NCI-H146 treated with DMSO at 0.1 percent for 48 hours (cell line): ENCODE measurements at regions not wholly inside any gene's neighbourhood (a gene's known extent, or its start where the extent isn't known, plus 50 kb on each side); places are given as distances from the start of the nearest gene placed in this dataset.
"Not testable (repeated sequence)": the region's sequence is repeated elsewhere in the genome, so short reads cannot be mapped to it uniquely, and the experiment has no call there.

Source experiments
- DNase-seq: peaks from one replicate; lab custom pipeline; 2025; ENCODE audit not compliant: unreplicated experiment; lab: John Stamatoyannopoulos, UW

DNA sequence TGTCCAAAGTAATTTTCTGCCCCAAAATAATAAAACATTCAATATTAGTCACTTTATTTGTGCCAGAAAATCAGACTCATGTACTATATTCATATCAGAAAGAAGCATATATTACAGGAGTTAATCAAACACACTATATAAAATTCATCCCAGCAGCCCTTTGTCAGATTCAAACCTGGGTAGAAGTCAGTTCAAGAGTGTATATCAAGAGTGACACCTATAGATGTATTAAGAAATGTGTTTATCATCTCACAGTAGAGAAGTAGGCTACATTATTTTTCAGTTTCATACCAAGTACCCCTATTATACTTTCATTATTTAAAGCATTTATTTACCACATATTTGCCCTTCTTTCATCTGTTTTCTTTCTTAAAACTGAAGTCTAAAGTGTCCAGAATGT lies 193.2 kb upstream of the DDX18 start:
- no peak for DNase-seq

DNA sequence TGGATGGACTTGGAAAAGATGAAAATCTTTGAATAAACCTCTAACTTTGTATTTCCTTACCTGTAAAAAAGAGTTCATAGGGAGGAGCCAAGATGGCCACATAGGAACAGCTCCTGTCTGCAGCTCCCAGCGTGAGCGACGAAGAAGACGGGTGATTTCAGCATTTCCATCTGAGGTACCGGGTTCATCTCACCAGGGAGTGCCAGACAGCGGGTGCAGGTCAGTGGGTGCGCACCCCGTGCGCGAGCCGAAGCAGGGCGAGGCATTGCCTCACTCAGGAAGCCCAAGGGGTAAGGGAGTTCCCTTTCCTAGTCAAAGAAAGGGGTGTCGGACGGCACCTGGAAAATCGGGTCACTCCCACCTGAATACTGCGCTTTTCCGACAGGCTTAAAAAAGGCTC lies 191.3 kb upstream of the DDX18 start:
- DNase-seq: not testable (repeated sequence)

DNA sequence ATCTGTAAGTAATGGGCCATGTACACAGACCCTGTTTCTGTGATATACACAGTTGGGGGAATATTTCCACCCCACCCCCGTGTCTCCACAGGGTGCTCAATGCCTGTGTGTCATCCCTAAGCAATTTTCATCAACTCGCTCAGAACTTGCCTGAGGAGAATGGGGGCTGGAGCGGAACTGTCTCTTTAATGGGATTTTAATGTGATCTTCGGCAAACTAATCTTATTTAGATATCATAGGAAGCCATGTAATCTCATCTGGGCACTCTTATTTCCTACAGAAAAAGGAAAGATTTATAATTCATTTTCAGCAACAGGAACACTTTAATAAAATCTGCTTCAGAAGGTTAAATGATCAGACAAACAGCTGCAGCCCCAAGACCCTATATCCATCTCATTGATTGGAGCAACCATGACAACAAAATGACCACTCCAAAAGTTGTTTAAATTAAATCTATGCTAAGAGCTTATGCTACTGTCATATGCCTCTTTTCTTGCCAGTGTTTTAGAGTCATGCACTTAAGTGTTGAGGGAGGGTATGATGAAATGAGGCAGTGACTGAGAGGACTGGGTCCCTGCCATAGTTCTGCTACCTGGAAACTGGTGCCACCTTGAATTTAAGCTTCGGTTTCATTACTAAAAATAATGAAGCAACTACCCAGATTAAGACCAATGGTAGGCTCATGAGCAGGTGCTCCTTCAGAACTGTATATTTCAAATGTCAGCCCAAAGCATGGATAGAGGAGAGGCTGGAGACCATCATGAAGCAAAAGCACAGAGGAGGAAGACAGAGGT lies 183.1 kb upstream of the DDX18 start:
- no peak for DNase-seq

DNA sequence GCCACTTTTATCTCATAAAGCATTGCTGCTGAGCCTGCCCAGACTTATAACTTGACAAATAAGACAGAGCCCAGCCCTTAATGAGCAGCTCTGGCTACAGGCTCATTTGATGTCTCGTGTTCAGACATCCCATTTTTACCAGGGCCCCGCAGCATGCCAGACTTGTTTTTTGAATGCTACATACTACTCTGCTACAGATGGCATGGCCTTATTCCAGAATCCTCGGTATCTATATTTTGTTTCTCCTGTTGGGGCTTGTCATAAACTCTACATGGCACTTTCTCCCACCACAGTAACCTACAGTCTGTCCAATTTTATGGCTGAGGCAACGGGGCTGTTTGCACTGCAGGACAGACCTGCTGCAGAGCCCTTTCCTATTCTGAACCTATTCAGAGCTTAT lies 179.0 kb upstream of the DDX18 start:
- no peak for DNase-seq

DNA sequence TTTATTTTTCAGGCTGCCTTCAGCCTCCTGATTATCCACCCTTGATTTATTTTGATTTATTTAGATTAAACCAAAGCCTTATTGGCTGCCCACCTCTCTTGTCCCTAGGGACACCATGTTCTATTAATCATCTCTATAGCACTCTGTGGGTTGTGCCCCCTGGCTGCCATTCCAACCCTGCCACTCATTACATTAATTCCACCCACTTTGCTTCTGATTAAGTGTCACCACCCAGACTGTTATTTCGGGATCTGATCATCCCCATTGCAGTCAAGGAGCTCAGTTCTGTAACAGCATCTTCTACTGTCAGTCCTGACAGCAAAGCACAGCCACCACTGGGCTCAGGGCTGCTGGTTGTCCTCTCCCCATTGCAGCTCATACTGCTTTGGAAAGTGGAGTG lies 175.1 kb upstream of the DDX18 start:
- DNase-seq: no peak

DNA sequence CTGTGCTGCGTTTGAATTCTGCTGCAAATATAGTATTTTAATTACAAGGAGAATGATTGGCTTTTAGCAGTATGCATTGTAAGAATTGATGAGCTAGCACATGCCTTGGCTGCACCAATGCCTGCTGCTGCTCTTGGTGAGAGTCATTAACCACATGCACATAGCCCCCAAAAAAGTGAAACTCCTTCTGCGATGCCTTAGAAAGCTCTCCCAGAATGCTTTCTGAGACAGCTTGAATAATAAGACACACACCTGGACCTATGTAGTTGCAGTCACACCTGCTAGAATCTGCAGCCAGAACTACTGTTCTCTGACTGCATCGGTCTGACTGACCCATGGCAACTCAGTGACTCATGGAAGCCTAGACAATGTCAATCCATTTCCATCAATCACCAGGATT lies 170.1 kb upstream of the DDX18 start:
- DNase-seq: no peak

DNA sequence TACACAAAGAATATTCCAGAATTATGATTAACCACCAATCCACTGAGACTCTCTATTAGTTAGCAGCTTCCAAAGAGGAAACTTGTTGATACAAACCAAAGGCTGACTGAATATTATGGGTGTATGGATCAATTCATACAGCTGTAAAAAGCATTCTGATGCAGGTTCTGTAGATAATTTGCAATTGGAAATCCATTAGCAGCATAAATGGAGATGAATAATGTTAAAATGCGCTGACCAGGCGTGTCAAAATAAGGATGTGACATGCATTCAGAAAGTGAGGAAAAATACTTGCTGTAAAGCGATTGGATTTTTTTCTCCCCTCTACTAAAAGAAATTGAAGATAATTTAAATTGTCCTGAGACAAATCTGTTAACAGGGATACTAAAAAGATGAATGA lies 169.0 kb upstream of the DDX18 start:
- no peak for DNase-seq

DNA sequence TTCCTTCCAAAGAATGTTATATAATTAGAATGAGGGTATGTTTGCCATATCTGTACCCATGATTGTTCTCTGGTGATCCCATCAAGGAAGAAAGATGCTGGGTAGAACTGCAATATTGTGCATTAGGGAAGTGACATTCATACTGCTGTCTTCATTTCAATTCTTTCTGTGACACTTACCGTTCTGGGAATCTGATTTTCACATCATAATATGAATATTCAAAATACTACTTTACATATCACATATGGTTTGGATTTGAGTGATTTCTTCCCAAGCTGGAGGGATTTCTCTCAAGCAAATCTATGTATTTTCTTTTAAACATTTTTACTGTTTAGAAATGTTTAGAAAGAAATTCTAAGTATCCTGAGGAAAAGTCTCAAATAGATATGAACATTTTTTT lies 168.4 kb upstream of the DDX18 start:
- DNase-seq: no peak

DNA sequence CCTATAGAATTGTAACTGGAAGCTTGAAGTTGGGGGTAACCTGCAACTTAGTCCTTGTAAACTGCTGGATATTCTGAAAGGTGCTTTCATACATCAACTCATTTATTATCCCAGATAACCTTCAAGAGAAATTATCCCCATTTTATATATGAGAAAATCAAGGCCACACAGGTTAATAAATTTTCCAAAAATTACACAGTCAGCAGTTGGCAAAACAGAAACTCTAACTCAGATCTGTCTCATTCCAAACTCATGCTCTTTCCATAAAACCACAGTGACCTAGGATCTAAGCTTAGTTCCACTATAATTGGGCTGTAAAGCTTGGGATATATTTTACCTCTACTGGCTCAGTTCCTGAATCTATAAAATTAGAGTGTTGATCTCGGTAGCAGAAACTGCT lies 167.6 kb upstream of the DDX18 start:
- no peak for DNase-seq

DNA sequence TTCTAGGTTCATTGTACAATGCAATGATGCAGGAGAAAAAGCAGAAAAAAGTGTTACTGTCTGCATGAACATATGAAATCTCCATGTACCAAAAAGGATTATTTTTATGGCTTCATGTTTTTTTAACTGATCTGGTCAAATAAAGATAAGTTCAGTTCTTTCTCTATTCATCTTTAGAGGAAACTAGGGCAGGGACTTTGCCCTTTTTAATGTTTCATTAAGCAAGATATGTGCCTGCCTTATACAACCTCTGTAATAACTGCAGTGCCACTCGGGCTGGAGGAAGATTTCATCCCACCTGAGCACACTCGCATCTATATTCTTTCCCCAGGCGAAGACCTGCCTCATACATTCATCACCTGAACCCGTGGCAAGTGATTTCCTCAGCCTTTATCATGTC lies 157.9 kb upstream of the DDX18 start:
- DNase-seq: no peak

DNA sequence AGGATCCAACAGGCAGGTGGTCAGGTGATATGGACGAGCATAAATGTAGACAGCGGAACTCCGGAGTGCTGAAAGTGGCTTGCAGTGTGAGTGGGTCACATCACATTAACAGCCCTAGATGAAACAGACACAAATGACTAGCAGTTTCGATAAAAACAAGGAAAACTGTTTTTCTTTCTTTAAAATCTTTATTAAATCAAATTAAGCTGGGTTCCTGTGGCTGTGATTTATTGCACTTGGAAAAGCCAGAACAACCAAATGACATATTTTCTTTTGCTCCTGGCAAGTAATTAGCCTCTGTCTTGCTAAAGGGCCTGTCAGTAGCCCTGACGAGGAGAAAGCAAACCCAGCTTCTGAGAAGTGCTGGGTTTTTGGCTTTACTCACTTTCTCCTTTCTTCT lies 152.9 kb upstream of the DDX18 start:
- no peak for DNase-seq

DNA sequence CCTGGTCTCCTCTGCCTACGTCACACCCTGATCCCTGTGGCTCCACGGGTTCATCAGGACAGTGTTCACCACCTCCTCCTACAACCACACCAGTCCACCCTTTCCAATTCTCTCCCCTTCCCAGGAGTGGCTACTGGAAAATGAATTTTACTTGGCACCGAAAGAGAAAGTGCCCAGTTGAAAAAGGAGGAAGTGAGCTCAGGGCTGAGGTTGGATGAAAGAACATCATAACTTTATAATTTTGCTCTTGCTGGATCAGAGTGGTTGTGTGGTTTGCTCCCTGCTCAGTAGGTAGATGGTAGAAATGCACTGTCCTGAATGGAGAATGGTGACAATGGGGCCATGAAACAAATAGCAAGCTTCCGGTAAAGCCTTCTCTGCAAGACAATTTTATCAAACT lies 140.3 kb upstream of the DDX18 start:
- no peak for DNase-seq

DNA sequence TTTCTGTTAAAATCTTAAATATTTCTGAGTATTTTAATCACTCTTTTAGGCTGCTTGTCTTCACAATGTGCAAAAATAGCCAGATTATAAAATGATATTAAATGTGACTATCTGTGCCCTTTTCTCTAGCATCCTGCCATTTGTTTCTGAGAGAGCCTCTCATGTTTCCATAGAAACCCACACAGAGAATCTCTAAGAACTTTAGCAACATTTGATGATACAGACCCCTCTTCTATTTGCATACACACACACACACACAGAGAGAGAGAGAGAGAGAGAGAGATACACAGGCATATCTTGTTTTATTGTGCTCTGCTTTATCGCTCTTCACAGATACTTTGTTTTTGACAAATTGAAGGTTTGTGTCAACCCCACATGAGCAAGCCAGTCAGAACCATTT lies 134.5 kb upstream of the DDX18 start:
- DNase-seq: no peak

DNA sequence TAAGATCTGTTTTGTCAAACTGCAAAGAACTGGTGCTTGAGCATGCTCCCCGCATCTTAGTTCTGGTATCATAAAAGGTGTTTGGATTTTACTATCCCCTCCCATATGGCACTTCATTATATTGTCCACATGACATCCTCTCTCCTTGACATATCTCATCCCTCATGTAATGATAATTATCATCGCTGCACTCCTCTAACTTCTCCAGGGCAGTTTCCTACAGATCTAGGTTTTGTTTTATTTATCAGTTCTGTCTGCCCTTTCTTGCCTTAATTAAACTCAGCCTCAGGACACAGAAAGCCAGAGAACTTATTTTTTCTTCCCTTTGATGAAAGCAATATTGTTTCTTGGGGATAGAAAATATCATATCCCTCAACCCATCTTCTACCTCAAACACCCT lies 129.6 kb upstream of the DDX18 start:
- DNase-seq: no peak

DNA sequence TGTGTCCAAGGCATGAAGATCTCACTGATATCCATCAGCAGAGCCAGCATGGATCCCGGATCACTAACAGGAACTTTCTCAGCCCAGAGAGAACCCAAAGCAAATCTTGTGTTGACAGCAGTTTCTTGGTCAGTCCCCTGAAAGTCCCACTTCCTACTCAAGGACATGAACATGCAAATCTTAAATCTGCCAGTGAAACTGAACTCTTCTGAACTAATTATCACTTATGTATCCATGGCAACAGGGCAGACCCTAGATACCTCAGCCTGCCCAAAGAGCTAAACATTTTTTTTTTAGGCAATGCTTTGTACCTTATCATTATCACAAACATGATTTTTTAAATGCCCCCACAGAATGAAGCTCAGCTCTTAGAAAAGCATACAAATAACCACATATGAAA lies 127.8 kb upstream of the DDX18 start:
- no peak for DNase-seq

DNA sequence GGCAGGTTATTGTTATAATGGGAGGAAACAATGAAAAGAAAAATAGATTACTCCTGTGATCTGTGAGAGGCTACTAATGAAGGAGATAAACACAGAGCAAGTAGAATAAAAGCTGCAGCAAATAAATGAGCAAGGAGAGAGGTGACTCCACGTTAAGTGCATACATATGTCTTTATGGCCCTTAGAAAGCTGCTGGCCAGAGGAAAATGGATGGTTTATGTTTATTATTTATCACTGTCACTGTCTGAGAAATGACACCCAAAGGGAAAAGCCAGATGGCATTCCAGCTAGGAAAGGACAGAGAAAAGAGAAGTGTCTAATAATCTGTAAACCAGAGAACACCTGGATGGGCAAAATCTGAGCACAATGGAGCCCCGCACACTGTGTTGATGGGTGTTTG lies 122.9 kb upstream of the DDX18 start:
- no peak for DNase-seq

DNA sequence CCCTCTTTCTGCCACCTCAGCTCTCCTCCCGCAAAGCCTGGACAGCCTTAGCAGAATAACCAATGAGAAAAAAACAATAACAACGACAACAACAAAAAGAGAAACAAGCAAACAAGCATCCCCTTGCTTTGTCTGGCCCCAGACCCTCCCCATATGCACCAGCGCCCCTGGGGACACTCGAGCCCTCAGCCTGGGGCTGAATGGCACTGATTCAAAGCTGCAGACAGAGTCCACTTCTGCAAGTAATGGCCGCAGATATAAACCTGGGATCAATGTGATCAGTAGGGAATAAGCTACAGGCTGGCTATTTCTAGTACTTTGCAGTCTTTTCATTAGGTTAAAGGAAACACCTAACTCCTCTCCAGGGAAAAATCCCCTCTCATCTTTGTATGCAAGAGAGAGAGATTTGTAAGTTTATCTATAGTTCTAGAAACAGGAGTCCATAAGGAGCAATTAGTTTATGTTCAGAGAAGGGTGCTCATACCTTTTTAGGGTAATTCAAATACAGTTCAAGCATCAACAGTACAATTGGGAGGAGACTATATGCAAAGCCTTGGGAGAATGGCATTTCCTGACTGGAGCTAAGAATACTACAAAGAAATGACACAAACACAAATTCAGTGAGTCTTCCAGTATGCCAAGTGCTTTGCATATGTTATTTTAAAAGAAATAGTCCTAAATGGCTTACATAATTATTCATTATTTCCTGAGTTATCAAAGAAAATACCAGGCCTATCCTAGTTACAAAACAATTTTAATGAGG lies 122.3 kb upstream of the DDX18 start:
- no peak for DNase-seq

DNA sequence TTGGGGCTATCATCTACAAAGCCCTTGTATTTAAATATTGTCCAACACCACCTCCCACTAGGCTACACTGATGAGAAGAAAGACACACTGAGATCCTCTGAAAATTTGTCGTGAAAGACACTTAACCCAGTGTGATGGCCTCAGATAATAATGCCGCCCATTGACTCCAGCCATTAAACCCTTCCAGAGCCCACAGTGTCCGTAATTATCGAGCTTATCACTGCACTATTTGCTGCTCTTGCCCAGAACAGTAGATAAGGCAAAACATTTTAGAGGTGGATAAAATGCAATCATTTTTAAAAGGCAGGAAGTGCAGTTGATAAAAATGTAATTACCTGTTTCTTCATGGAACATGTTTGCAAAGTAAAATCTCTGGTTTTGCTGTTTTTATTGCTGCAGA lies 121.3 kb upstream of the DDX18 start:
- DNase-seq: peak; percentile 35

DNA sequence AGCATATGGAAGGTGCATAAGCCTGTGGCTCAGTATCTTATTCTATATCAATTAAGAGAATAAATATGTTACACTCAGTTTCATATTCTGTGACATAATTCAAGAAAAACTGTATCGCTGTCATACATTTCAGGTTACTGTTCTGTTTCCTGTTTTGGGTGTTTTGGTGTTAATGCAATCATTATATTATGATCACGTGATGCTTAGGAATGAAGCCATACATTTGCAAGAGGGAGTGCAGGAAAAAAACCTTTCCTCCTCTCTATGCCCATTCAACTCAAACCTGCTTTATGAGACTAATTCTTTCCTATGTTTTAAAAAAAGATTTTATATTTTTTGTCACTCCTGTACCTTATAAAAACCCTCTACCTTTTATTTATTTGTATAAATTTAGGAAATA lies 120.8 kb upstream of the DDX18 start:
- no peak for DNase-seq

DNA sequence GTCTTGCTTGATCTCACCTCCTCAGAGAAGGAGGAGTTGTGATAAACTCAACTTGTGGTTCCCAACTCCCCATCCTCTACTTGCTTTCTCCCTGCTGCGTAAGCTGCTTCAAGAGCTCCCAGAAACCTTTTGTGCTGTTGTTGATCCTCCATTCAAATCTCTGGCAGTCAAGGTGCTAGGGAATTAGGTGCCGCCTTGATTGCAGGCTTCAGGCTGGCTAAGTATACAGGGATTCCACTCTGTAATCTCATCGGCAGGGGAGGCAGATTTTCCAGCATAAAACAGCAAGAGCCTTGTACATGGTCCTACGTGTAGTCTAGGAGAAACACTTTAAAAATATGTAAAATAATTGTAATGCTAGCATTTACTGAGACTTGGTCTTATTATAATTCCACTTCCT lies 116.2 kb upstream of the DDX18 start:
- no peak for DNase-seq

DNA sequence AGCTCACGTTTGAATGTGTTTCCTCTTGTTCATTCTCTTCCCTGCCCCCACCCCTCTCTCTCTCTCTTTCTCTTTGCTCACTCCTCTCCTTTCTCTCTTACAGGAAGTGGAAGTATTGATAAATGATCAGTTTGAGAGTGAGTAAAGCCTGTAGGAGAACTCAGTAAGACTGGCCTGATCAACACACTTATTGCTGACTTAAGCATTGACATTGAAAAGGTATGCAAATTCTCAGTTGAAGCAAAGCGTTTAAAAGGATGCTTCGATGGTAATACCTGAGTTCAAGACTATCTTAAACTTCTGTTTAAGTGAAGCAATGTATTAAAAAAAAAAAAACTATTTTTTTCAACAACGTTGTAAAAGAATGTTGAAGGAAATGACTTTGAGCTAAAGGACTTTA lies 115.7 kb upstream of the DDX18 start:
- no peak for DNase-seq

DNA sequence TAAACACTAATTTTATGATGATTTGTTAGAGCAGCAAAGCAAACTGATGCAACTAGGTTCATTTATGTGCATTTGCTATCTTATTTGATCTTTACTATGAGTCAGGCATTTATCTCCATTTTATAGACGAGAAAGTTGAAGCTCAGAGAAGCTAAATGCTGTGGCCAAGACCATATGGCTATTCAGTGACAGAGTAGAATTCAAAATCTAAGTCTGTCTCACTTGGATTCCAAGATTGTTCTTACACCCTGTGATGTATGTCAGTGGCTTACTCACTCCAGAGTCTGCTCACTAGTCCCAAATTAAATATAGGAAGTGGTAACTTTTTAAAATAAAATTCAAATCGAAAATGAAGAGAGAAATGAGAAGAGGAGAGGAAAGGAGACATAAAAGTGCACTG lies 114.0 kb upstream of the DDX18 start:
- no peak for DNase-seq

DNA sequence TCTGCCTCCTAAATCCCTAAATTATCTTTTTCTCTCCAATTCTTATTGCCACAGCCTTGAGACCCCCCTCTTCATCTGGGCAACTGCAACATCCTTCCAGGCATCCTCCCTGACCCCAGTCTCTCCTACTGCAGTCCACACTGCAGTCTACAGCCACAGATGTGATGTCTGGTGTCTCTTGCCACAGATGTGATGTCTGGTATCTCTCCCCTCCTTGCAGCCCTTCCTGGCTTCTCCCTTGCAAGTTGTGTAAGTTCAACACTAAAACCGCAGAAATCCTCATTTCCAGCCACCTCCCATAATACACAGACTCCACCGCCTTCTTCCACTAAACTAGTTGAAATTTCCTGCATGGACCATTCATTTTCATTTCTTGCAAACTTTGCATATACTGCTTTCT lies 113.1 kb upstream of the DDX18 start:
- no peak for DNase-seq
